ENCODE measurements at regions not wholly inside any gene's neighbourhood (a gene's known extent, or its start where the extent isn't known, plus 50 kb on each side); places are given as distances from the start of the nearest gene placed in this dataset.

DNA sequence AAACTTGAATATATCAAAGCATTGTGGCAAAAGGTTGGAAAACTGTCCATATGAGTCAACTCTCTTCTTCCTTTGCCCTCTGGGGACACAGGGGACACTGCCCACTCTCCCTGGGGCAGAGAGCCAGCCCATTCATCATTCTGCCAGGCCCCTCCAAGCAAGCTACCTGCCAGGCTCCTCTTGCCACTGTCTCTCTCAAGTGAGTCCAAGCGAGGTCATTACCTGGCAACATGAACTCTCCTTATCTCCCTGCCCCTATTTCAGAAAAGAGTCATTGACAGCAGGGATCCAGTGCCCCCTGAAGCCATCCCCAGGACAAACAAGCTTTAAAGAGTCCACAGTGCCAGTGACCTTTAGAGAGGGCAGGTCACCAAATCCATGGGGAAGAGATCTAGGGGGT, 312.7 kb upstream of the PPARGC1A start:
- no peak for DNase-seq
- H3K4me3 ChIP-seq, result no peak overlapping the region
- TF ChIP-seq, protein P1, sequence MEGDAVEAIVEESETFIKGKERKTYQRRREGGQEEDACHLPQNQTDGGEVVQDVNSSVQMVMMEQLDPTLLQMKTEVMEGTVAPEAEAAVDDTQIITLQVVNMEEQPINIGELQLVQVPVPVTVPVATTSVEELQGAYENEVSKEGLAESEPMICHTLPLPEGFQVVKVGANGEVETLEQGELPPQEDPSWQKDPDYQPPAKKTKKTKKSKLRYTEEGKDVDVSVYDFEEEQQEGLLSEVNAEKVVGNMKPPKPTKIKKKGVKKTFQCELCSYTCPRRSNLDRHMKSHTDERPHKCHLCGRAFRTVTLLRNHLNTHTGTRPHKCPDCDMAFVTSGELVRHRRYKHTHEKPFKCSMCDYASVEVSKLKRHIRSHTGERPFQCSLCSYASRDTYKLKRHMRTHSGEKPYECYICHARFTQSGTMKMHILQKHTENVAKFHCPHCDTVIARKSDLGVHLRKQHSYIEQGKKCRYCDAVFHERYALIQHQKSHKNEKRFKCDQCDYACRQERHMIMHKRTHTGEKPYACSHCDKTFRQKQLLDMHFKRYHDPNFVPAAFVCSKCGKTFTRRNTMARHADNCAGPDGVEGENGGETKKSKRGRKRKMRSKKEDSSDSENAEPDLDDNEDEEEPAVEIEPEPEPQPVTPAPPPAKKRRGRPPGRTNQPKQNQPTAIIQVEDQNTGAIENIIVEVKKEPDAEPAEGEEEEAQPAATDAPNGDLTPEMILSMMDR (IDR thresholded peaks at IDR 0.05), result no peak
- no peak for TF ChIP-seq POLR2A (IDR thresholded peaks at IDR 0.05)
- no peaks in the 10 kb centered on the region for H3K36me3 ChIP-seq (replicated peaks in 1 of 2)
- no peaks in the 10 kb centered on the region for H3K9me3 ChIP-seq (replicated peaks in 1 of 3)
- 80 to 92% (median 85%) methylated on average over 1 of the region's 1 CpG; no CpG with 5 or more reads in 1 of the 4 donors for WGBS, 4 donors
- no peaks in the 10 kb centered on the region for H3K4me1 ChIP-seq (replicated peaks in 1 of 2)
- H3K27ac ChIP-seq, result no peak overlapping the region
- intact Hi-C loops (cut with DNase I), result no loop called here
- no peaks in the 10 kb centered on the region for H3K27me3 ChIP-seq

- Histone ChIP-seq H3K27ac (no peak overlapping the region), H3K4me1 (replicated peaks in 1 of 2) (no peaks in the 10 kb centered on the region), H3K9me3 (replicated peaks in 1 of 3) (no peaks in the 10 kb centered on the region), H3K36me3 (replicated peaks in 1 of 2) (no peaks in the 10 kb centered on the region), H3K27me3 (no peaks in the 10 kb centered on the region), H3K4me3 (no peak overlapping the region)
- intact Hi-C loops (cut with DNase I), result no loop called here
- TF ChIP-seq POLR2A (IDR thresholded peaks at IDR 0.05), result no peak
- DNase-seq, result no peak
Observed at GRCh38 chr4:24197955-24198354, 308.1 kb upstream of the PPARGC1A start.

DNA sequence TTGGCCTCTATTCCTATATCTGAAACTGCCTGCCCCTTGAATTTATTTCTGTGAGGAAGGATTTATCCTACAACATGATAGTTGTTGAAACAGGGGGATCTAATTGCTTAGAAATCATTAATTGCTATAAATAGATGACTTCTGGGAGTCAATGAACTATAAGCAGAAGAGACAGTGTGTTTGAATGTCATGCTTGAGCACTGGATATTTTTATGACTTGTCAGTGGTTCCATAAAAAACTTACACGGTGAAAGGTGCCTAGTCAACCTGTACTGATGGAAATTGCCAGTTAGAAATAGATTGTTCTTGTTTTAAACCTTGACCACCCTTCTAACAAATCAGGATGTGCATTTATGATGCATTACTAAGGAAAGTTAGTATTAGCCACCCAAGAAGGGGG, 306.9 kb upstream of the PPARGC1A start:
- H3K27me3 ChIP-seq, result no peaks in the 10 kb centered on the region
- no peak overlapping the region for H3K4me3 ChIP-seq
- H3K36me3 ChIP-seq (replicated peaks in 1 of 2), result no peaks in the 10 kb centered on the region
- DNase-seq, result no peak
- no peaks in the 10 kb centered on the region for H3K4me1 ChIP-seq (replicated peaks in 1 of 2)
- no peak overlapping the region for H3K27ac ChIP-seq
- TF ChIP-seq, protein P1 (IDR thresholded peaks at IDR 0.05), result no peak
- no peak for TF ChIP-seq POLR2A (IDR thresholded peaks at IDR 0.05)
- WGBS, 4 donors, result 51 to 62% (median 58%) methylated on average over 1 of the region's 1 CpG
- intact Hi-C loops (cut with DNase I), result no loop called here
- no peaks in the 10 kb centered on the region for H3K9me3 ChIP-seq (replicated peaks in 1 of 3)

GRCh38 chr4:24195991-24196736, 306.3 kb upstream of the PPARGC1A start:
- Histone ChIP-seq H3K27me3 (no peaks in the 10 kb centered on the region), H3K4me1 (replicated peaks in 1 of 2) (no peaks in the 10 kb centered on the region), H3K27ac (no peak overlapping the region), H3K9me3 (replicated peaks in 1 of 3) (no peaks in the 10 kb centered on the region), H3K4me3 (no peak overlapping the region), H3K36me3 (replicated peaks in 1 of 2) (no peaks in the 10 kb centered on the region)
- TF ChIP-seq, protein P1 (IDR thresholded peaks at IDR 0.05), result no peak
- intact Hi-C loops (cut with DNase I), result no loop called here
- no peak for DNase-seq
- WGBS, 4 donors, result 53 to 68% (median 57%) methylated on average over 3 of the region's 3 CpGs

DNA sequence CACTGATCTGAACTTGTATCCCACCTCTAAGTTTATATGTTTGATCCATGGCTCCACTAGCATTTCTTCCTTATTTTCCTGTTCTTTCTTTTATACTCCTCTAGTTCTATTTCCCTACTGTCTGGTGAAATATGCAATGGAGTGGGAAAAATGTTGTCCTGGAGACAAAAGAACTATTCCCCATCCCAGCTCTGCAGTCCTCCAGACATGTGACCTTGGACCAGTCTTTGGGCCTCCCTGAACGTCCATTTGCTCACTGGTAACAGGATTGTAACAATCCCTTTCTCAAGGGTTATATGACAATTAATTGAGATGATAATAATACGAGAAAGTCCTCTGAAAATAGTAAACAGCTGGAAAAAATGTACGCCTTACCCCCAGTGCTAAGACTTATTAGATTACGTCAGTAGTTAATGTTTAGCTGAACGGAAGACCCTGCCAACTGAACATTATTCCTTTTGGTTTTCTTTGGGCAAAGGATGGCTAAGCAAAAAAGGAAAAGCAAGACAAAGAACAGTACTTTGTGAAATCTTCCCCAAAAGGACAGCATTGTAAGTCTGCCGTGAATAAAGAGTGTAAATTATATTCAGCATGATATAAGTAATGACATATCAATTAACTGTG, 302.3 kb upstream of the PPARGC1A start:
- Histone ChIP-seq H3K27ac (no peak overlapping the region), H3K9me3 (replicated peaks in 1 of 3) (no peaks in the 10 kb centered on the region), H3K36me3 (replicated peaks in 1 of 2) (no peaks in the 10 kb centered on the region), H3K27me3 (no peaks in the 10 kb centered on the region), H3K4me3 (no peak overlapping the region), H3K4me1 (replicated peaks in 1 of 2) (no peaks in the 10 kb centered on the region)
- WGBS, 4 donors, result 69 to 77% (median 74%) methylated on average over 6 of the region's 6 CpGs
- intact Hi-C loops (cut with DNase I), result no loop called here
- no peak for DNase-seq
- no peak for TF ChIP-seq POLR2A (IDR thresholded peaks at IDR 0.05)
- TF ChIP-seq, protein P1 (IDR thresholded peaks at IDR 0.05), result no peak
